ENCODE measurements at regions not wholly inside any gene's neighbourhood (a gene's known extent, or its start where the extent isn't known, plus 50 kb on each side); places are given as distances from the start of the nearest gene placed in this dataset.

DNA sequence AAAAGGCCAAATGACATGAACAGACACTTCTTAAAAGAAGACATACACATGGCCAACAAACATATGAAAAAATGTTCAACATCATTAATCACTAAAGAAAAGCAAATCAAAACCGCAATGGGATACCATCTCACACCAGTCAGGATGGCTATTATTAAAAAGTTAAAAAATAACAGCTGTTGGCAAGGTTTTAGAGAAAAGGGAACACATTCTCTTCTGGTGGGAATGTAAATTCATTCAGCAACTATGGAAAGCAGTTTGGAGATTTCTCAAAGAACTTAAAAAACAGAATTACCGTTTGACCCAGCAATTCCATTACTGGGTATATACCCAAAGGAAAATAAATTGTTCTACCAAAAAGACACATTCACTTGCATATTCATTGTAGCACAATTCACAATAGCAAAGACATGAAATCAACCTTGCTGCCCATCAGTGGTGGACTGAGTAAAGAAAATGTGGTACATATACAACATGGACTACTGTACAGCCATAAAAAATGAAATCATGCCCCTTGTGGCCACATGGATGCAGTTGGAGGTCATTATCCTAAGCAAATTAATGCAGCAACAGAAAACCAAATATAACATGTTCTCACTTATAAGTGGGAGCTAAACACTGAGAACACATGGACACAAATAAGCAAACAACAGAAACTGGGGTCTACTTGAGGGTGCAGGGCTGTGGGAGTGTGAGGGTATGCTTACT is 190.7 kb upstream of the MCTP2 start:
- DNase-seq (ENCODE audit: low spot score in 2 of 2): no peak
- intact Hi-C loops (cut with DNase I; ENCODE audit: low total_unique reads): no loop called here
- TF ChIP-seq, protein P1, sequence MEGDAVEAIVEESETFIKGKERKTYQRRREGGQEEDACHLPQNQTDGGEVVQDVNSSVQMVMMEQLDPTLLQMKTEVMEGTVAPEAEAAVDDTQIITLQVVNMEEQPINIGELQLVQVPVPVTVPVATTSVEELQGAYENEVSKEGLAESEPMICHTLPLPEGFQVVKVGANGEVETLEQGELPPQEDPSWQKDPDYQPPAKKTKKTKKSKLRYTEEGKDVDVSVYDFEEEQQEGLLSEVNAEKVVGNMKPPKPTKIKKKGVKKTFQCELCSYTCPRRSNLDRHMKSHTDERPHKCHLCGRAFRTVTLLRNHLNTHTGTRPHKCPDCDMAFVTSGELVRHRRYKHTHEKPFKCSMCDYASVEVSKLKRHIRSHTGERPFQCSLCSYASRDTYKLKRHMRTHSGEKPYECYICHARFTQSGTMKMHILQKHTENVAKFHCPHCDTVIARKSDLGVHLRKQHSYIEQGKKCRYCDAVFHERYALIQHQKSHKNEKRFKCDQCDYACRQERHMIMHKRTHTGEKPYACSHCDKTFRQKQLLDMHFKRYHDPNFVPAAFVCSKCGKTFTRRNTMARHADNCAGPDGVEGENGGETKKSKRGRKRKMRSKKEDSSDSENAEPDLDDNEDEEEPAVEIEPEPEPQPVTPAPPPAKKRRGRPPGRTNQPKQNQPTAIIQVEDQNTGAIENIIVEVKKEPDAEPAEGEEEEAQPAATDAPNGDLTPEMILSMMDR (IDR thresholded peaks at IDR 0.05): no peak
- no peak for TF ChIP-seq POLR2A (IDR thresholded peaks at IDR 0.05)
- no peak overlapping the region for H3K4me3 ChIP-seq (ENCODE audit: low read depth, poor library complexity, severe bottlenecking)
- WGBS, 2 donors: 67 to 70% methylated on average over 2 of the region's 2 CpGs

DNA sequence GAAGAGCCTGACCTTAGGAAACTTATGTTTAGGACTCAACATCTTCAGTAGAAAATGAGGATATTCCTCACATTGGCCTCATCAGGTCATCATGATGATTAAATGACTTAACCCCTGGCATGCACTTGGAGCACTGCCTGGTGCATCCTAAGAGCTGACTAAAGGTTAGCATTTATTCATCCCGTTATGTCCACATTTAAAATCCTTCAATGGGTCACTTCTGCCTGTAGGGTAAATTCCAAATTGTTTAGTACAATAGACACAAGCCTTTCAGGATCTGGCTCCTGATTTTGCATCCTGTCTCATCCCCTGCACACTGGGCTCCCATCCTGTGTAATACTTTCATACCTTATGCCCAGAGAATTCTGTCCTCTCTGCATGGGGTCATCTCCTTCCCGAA is 195.2 kb upstream of the MCTP2 start:
- H3K4me3 ChIP-seq (ENCODE audit: low read depth, poor library complexity, severe bottlenecking): no peak overlapping the region
- TF ChIP-seq, protein P1 (IDR thresholded peaks at IDR 0.05): no peak
- no peak for TF ChIP-seq POLR2A (IDR thresholded peaks at IDR 0.05)
- intact Hi-C loops (cut with DNase I; ENCODE audit: low total_unique reads): no loop called here
- 92 to 94% methylated on average over 2 of the region's 2 CpGs for WGBS, 2 donors
- DNase-seq (ENCODE audit: low spot score in 2 of 2): no peak

DNA sequence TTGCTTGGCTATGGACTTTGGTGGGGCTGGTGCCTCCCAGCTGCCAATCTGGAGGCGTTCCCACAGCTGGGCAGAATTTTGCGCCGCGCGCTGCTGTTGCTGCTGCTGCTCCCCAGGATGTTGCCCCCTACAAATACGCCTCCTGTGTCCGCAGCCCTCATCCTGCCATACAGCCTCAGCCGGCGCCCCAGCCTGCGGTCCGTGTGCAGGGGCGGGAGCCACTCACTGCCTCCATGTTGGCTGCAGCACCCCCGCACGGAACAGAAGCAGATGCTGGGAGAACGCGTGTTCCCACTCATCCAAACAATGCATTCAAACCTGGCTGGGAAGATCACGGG is 197.7 kb upstream of the MCTP2 start:
- H3K4me3 ChIP-seq (ENCODE audit: low read depth, poor library complexity, severe bottlenecking): no peak overlapping the region
- TF ChIP-seq, protein P1 (IDR thresholded peaks at IDR 0.05): no peak
- no peak for TF ChIP-seq POLR2A (IDR thresholded peaks at IDR 0.05)
- WGBS, 2 donors: 92 to 97% methylated on average over 17 of the region's 17 CpGs
- DNase-seq (ENCODE audit: low spot score in 2 of 2): no peak
- intact Hi-C loops (cut with DNase I; ENCODE audit: low total_unique reads): no loop called here

- no peak overlapping the region for H3K4me3 ChIP-seq (ENCODE audit: low read depth, poor library complexity, severe bottlenecking)
- TF ChIP-seq, protein P1 (IDR thresholded peaks at IDR 0.05): no peak
- no peak for TF ChIP-seq POLR2A (IDR thresholded peaks at IDR 0.05)
- no peak for DNase-seq (ENCODE audit: low spot score in 2 of 2)
- intact Hi-C loops (cut with DNase I; ENCODE audit: low total_unique reads): no loop called here
- 76 to 82% methylated on average over 8 of the region's 8 CpGs for WGBS, 2 donors
Measured at GRCh38 chr15:94033014-94033682, 198.2 kb upstream of the MCTP2 start.

GRCh38 chr15:94032571-94032970 is 198.8 kb upstream of the MCTP2 start:
- DNase-seq (ENCODE audit: low spot score in 2 of 2): no peak
- 81 to 83% methylated on average over 7 of the region's 7 CpGs for WGBS, 2 donors
- H3K4me3 ChIP-seq (ENCODE audit: low read depth, poor library complexity, severe bottlenecking): no peak overlapping the region
- intact Hi-C loops (cut with DNase I; ENCODE audit: low total_unique reads): no loop called here
- no peak for TF ChIP-seq POLR2A (IDR thresholded peaks at IDR 0.05)

DNA sequence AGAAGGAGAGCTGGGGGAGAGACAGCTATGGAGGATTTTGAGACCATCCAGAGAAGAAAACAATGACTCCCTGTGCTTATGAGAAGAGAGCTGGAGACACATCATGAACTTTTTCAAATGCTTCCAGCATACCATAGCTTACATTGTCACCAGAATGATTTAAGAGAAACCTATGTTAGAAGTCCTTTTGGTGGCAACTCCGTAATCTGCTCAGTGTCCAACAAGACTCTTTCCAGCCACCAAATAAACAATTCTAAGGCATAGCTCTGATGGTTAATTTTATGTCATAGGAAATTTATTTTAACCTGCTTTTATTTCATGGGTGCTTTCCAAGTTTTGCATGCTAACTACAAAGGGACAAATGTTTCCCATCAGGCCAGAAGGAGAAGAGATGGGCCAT is 200.3 kb upstream of the MCTP2 start:
- TF ChIP-seq POLR2A (IDR thresholded peaks at IDR 0.05): no peak
- no peak for DNase-seq (ENCODE audit: low spot score in 2 of 2)
- 91 to 94% methylated on average over 1 of the region's 1 CpG for WGBS, 2 donors
- intact Hi-C loops (cut with DNase I; ENCODE audit: low total_unique reads): no loop called here
- H3K4me3 ChIP-seq (ENCODE audit: low read depth, poor library complexity, severe bottlenecking): no peak overlapping the region

DNA sequence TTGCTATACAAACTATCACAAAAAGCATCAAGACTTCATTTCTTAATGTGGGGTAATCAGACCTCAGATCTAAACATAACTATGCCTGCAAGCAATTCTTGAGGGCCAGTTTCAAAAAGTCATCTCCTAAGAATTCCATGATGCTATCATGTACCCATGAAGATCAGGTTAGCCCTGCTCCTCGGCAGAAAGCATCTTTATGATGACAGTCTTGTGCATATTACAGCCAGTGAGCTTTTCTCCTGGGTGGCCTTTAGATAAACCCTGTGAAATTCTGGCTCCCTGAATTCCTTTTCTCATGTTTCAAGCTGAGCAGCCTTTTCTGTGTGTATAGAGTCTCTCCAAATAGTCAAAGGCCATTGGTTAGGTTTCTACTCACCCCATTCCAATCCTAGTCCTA is 201.9 kb upstream of the MCTP2 start:
- intact Hi-C loops (cut with DNase I; ENCODE audit: low total_unique reads): no loop called here
- WGBS, 2 donors: 24 to 30% methylated on average over 1 of the region's 1 CpG
- no peak for DNase-seq (ENCODE audit: low spot score in 2 of 2)

More for the DNA sequence above, 201.9 kb upstream of the MCTP2 start:
- TF ChIP-seq, protein P1 (IDR thresholded peaks at IDR 0.05): no peak
- TF ChIP-seq POLR2A (IDR thresholded peaks at IDR 0.05): no peak
- H3K4me3 ChIP-seq (ENCODE audit: low read depth, poor library complexity, severe bottlenecking): no peak overlapping the region
